ENCODE measurements at regions not wholly inside any gene's neighbourhood (a gene's known extent, or its start where the extent isn't known, plus 50 kb on each side); places are given as distances from the start of the nearest gene placed in this dataset.

- TF ChIP-seq CTCF (IDR thresholded peaks at IDR 0.05; ENCODE audit: insufficient read depth, low read depth, low read length) (no peak), EZH2 (IDR thresholded peaks at IDR 0.05; ENCODE audit: insufficient read depth, low read length) (no peak)
Measured at GRCh38 chr4:180350901-180351300, 1892.3 kb upstream of the TENM3 start.
